GM13976 (cell line): ENCODE measurements at regions not wholly inside any gene's neighbourhood (a gene's known extent, or its start where the extent isn't known, plus 50 kb on each side); places are given as distances from the start of the nearest gene placed in this dataset.

ENCODE experiments used
- DNase-seq: peaks from one replicate; pipeline ENCODE4 v3.0.0; 2012; ENCODE audit warnings: low spot score
- in situ Hi-C: fragments of 300-500 bp; cut with MboI; formaldehyde crosslinking; loops from one replicate; pipeline ENCODE4 v1.12.0; 2022; ENCODE audit warnings: low sequenced_read_pairs, mixed read lengths, inconsistent platforms; ENCODE audit not compliant: unreplicated experiment
- TF ChIP-seq, protein P1 (sequence below): IDR thresholded peaks from 2 replicates; pipeline ENCODE4 v1.5.1; 2012; ENCODE audit warnings: borderline replicate concordance, mild to moderate bottlenecking; ENCODE audit not compliant: insufficient read depth; ENCODE audit errors: extremely low read depth, missing control alignments, control extremely low read depth

- no peak for DNase-seq
- TF ChIP-seq, protein P1, sequence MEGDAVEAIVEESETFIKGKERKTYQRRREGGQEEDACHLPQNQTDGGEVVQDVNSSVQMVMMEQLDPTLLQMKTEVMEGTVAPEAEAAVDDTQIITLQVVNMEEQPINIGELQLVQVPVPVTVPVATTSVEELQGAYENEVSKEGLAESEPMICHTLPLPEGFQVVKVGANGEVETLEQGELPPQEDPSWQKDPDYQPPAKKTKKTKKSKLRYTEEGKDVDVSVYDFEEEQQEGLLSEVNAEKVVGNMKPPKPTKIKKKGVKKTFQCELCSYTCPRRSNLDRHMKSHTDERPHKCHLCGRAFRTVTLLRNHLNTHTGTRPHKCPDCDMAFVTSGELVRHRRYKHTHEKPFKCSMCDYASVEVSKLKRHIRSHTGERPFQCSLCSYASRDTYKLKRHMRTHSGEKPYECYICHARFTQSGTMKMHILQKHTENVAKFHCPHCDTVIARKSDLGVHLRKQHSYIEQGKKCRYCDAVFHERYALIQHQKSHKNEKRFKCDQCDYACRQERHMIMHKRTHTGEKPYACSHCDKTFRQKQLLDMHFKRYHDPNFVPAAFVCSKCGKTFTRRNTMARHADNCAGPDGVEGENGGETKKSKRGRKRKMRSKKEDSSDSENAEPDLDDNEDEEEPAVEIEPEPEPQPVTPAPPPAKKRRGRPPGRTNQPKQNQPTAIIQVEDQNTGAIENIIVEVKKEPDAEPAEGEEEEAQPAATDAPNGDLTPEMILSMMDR: no peak
- in situ Hi-C loops: no loop called here
Observed at GRCh38 chr22:27420195-27420816, 381.2 kb downstream of the MN1 start.

DNA sequence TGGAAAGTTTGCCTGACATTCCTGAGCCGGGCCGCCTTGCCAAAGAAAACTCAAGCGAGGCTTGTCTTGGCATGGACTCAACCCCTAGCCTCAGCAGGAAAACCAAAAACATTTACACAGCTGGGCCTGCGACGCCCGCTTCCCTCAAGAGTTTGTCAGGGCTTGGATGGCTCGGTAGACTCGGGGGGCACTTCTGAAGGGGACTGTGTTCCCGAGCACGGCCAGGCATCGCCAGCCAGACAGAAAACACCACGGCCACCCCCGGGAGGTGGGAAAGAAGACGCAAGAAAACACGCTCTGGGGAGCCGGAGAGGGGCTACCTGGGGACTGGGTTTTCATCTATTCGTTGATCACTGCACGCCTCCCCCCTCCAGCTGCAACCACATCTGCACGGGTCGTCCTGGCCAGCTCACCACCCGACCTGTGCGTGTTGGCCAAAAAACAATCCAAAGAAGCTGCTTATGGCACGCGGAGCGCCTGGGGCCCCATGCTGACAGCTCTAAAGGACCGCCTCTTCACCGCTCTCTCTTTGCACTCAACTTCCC lies 380.7 kb downstream of the MN1 start:
- in situ Hi-C loops: no loop called here
- DNase-seq: no peak
- TF ChIP-seq, protein P1: no peak

DNA sequence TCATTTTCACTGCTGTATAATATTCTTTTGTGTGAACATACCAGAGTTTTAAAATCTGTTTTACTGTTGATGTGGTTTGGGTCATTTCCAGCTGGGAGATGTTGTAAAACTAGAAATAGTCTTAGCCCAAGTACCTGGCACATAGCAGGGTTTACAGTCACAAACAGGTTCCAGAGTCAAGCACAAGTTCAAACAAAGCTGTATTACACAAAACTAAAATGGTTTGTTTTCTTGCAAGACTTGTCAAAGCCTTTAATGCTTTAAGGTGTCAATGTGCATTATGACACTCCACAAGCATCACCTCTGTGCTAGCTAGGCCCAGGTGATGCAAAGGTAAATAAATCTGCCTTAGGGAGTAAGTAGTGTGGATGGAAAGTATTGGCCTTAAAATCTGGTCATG lies 379.1 kb downstream of the MN1 start:
- TF ChIP-seq, protein P1: no peak
- no peak for DNase-seq
- in situ Hi-C loops: no loop called here

- no peak for DNase-seq
- in situ Hi-C loops: no loop called here
- TF ChIP-seq, protein P1: no peak
Observed at GRCh38 chr22:27424319-27424718, 377.2 kb downstream of the MN1 start.

GRCh38 chr22:27429476-27429875 lies 372.1 kb downstream of the MN1 start:
- TF ChIP-seq, protein P1: no peak
- no peak for DNase-seq
- in situ Hi-C loops: no loop called here

GRCh38 chr22:27431081-27431480 lies 370.5 kb downstream of the MN1 start:
- in situ Hi-C loops: no loop called here
- DNase-seq: no peak
- TF ChIP-seq, protein P1: no peak
